Neural progenitor cell (in vitro differentiated cells): ENCODE measurements at regions not wholly inside any gene's neighbourhood (a gene's known extent, or its start where the extent isn't known, plus 50 kb on each side); places are given as distances from the start of the nearest gene placed in this dataset.

Source experiments
- DNase-seq: peaks from one replicate; pipeline ENCODE4 v3.0.0-alpha.2; 2016; ENCODE audit warnings: low spot score
- H2AFZ ChIP-seq: fragments of 200-600 bp; sonication (generic); replicated peaks from 2 replicates; pipeline ENCODE4 v1.6.1; 2016; ENCODE audit warnings: antibody characterized with exemption
- H3F3A ChIP-seq: fragments of 200-600 bp; sonication (generic); 2 replicates; pipeline ENCODE4 v1.6.1; 2016; ENCODE audit warnings: antibody characterized with exemption, low read depth
- H3K27ac ChIP-seq: fragments of 200-600 bp; sonication (generic); 2 replicates; pipeline ENCODE4 v1.5.1; 2016; ENCODE audit warnings: mild to moderate bottlenecking
- H3K27me3 ChIP-seq: fragments of 200-600 bp; sonication (generic); 2 replicates; pipeline ENCODE4 v1.6.1; 2016; ENCODE audit warnings: mild to moderate bottlenecking, moderate library complexity
- H3K36me3 ChIP-seq: fragments of 200-600 bp; sonication (generic); 2 replicates; pipeline ENCODE4 v1.5.1; 2016
- H3K4me1 ChIP-seq: fragments of 200-600 bp; sonication (generic); 2 replicates; pipeline ENCODE4 v1.6.1; 2016; ENCODE audit warnings: mixed run types
- H3K4me2 ChIP-seq: fragments of 200-600 bp; sonication (generic); 2 replicates; pipeline ENCODE4 v1.6.1; 2016
- H3K4me3 ChIP-seq: fragments of 200-600 bp; sonication (generic); 2 replicates; pipeline ENCODE4 v1.5.1; 2016
- H3K79me2 ChIP-seq: fragments of 200-600 bp; sonication (generic); 2 replicates; pipeline ENCODE4 v1.6.1; 2016; ENCODE audit warnings: low read depth
- H3K9ac ChIP-seq: fragments of 200-600 bp; sonication (generic); 2 replicates; pipeline ENCODE4 v1.6.1; 2016
- H3K9me3 ChIP-seq: fragments of 200-600 bp; sonication (generic); 2 replicates; pipeline ENCODE4 v1.5.1; 2016; ENCODE audit warnings: low read depth
- H4K20me1 ChIP-seq: fragments of 200-600 bp; sonication (generic); 2 replicates; pipeline ENCODE4 v1.6.1; 2016; ENCODE audit warnings: low read depth
- H3K27ac Mint-ChIP-seq: 3 replicates; pipeline ENCODE4 v1.8.0; 2021; ENCODE audit warnings: mixed read lengths
- H3K27me3 Mint-ChIP-seq: 2 replicates; pipeline ENCODE4 v1.8.0; 2022; ENCODE audit warnings: low read depth, mild to moderate bottlenecking, inconsistent platforms, moderate library complexity, mixed read lengths; ENCODE audit not compliant: insufficient read depth
- H3K36me3 Mint-ChIP-seq: 3 replicates; pipeline ENCODE4 v1.8.0; 2021; ENCODE audit warnings: mixed read lengths
- H3K4me1 Mint-ChIP-seq: 3 replicates; pipeline ENCODE4 v1.8.0; 2021; ENCODE audit warnings: mixed read lengths
- H3K4me3 Mint-ChIP-seq: 3 replicates; pipeline ENCODE4 v1.8.0; 2021; ENCODE audit warnings: mild to moderate bottlenecking, moderate library complexity, mixed read lengths
- H3K9me3 Mint-ChIP-seq: 3 replicates; pipeline ENCODE4 v1.8.0; 2020; ENCODE audit warnings: mixed read lengths
- EZH2 ChIP-seq: fragments of 200-600 bp; sonication (generic); IDR thresholded peaks from 2 replicates; pipeline ENCODE4 v1.6.1; 2017; ENCODE audit warnings: antibody characterized with exemption, mild to moderate bottlenecking, moderate library complexity
- EZH2phosphoT487 ChIP-seq: fragments of 200-600 bp; sonication (generic); IDR thresholded peaks from 2 replicates; pipeline ENCODE4 v1.6.1; 2017; ENCODE audit warnings: antibody characterized with exemption
- TF ChIP-seq, protein P1 (sequence below): fragments of 200-600 bp; sonication (generic); IDR thresholded peaks from 2 replicates; pipeline ENCODE4 v1.5.1; 2017; ENCODE audit warnings: antibody characterized with exemption, mild to moderate bottlenecking

DNA sequence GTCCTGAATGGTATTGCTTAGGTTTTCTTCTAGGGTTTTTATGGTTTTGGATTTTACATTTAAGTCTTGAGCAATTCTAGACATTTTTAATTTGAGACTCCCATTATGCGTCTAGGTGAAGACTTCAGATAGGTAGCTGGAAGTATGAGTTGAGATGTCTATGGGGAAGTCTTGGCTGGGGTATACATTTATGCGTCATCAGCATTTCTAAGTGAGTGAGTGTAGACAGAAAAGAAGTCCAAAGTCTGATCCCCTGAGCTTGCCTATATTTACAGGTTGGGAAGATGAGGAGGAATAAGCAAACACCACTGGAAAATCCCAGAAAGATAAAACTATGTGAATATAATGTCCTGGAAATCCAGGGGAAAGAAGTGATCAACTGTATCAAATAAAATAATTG, 68.9 kb downstream of the KCNJ2 start:
- Histone ChIP-seq H2AFZ (no peak overlapping the region), H3K27me3 (no peaks in the 10 kb centered on the region), H3K9me3 (no peaks in the 10 kb centered on the region), H3K4me3 (no peak overlapping the region), H3K36me3 (no peaks in the 10 kb centered on the region), H3K27ac (no peak overlapping the region), H4K20me1 (no peaks in the 10 kb centered on the region), H3K79me2 (no peaks in the 10 kb centered on the region), H3F3A (no peaks in the 10 kb centered on the region), H3K4me2 (no peak overlapping the region), H3K4me1 (no peaks in the 10 kb centered on the region), H3K9ac (no peak overlapping the region)
- Mint-ChIP-seq H3K4me1 (no peaks in the 10 kb centered on the region), H3K4me3 (no peak overlapping the region), H3K27ac (no peak overlapping the region), H3K9me3 (no peaks in the 10 kb centered on the region), H3K27me3 (peaks cover 2% of the 10 kb centered on the region), H3K36me3 (no peaks in the 10 kb centered on the region)
- TF ChIP-seq EZH2 = no peak
- TF ChIP-seq, protein P1, sequence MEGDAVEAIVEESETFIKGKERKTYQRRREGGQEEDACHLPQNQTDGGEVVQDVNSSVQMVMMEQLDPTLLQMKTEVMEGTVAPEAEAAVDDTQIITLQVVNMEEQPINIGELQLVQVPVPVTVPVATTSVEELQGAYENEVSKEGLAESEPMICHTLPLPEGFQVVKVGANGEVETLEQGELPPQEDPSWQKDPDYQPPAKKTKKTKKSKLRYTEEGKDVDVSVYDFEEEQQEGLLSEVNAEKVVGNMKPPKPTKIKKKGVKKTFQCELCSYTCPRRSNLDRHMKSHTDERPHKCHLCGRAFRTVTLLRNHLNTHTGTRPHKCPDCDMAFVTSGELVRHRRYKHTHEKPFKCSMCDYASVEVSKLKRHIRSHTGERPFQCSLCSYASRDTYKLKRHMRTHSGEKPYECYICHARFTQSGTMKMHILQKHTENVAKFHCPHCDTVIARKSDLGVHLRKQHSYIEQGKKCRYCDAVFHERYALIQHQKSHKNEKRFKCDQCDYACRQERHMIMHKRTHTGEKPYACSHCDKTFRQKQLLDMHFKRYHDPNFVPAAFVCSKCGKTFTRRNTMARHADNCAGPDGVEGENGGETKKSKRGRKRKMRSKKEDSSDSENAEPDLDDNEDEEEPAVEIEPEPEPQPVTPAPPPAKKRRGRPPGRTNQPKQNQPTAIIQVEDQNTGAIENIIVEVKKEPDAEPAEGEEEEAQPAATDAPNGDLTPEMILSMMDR = no peak
- no peak for TF ChIP-seq EZH2phosphoT487
- no peak for DNase-seq

DNA sequence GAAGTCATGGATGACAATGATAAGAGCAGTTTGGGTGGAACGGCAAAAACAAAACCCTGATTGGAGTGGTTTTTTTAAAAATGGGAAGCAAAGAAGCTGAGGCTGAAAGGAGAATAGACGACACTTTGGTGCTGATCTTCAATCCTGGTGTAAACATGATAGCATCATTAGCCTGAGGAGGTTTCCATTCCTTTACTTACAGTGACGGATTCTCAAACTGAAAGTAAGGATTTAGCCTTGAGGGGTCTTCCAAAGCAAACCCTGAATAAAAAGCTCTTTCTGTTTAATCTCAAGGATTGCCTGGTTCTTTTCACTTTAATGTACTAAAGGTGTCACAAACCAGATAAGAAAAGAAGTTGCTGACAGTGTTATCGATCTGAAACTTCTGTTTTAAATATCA, 69.3 kb downstream of the KCNJ2 start:
- no peak overlapping the region for H3K9ac ChIP-seq
- H3K36me3 ChIP-seq = no peaks in the 10 kb centered on the region
- no peaks in the 10 kb centered on the region for H3K9me3 ChIP-seq
- TF ChIP-seq EZH2 (no peak), EZH2phosphoT487 (no peak)
- TF ChIP-seq, protein P1 = no peak
- DNase-seq = no peak
- H3F3A ChIP-seq = no peaks in the 10 kb centered on the region
- H3K9me3 Mint-ChIP-seq = no peaks in the 10 kb centered on the region
- no peak overlapping the region for H3K27ac Mint-ChIP-seq
- H4K20me1 ChIP-seq = no peaks in the 10 kb centered on the region
- no peaks in the 10 kb centered on the region for H3K36me3 Mint-ChIP-seq
- no peaks in the 10 kb centered on the region for H3K4me1 ChIP-seq
- no peak overlapping the region for H3K4me2 ChIP-seq
- no peak overlapping the region for H3K27ac ChIP-seq
- H3K79me2 ChIP-seq = no peaks in the 10 kb centered on the region
- no peak overlapping the region for H3K4me3 ChIP-seq
- peaks cover 4% of the 10 kb centered on the region for H3K27me3 Mint-ChIP-seq
- no peak overlapping the region for H3K4me3 Mint-ChIP-seq
- no peaks in the 10 kb centered on the region for H3K4me1 Mint-ChIP-seq
- H3K27me3 ChIP-seq = no peaks in the 10 kb centered on the region
- H2AFZ ChIP-seq = no peak overlapping the region

DNA sequence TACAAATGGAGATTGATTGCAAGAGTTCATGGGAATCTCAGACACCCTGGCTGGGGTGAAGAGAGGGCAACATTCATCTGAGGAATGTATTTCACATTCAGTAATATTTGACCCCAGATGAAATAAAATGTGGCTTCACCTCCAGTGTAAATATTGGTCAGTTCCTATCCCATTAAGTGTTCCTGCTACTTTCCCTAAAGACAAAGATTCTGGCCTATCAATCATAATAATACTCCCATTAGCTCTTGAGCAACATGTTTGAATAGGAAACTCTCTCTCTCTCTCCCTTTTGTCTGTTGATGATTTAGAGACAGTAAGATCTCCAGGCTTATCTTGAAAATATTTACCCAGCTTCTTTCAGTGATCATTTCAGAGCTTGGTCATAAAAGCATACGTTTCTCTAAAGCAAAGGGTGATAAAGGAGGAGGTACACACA, 70.1 kb downstream of the KCNJ2 start:
- no peak overlapping the region for H3K27ac ChIP-seq
- peaks cover 4% of the 10 kb centered on the region for H3K27me3 Mint-ChIP-seq
- H3F3A ChIP-seq = no peaks in the 10 kb centered on the region
- H3K27ac Mint-ChIP-seq = no peak overlapping the region
- no peaks in the 10 kb centered on the region for H3K4me1 Mint-ChIP-seq
- no peaks in the 10 kb centered on the region for H3K4me1 ChIP-seq
- no peak overlapping the region for H2AFZ ChIP-seq
- H3K79me2 ChIP-seq = no peaks in the 10 kb centered on the region
- no peaks in the 10 kb centered on the region for H3K9me3 Mint-ChIP-seq
- DNase-seq = no peak
- no peak overlapping the region for H3K4me3 Mint-ChIP-seq
- H3K4me3 ChIP-seq = no peak overlapping the region
- H3K36me3 Mint-ChIP-seq = no peaks in the 10 kb centered on the region
- H4K20me1 ChIP-seq = no peaks in the 10 kb centered on the region
- TF ChIP-seq EZH2 (no peak), EZH2phosphoT487 (no peak)
- TF ChIP-seq, protein P1 = no peak
- H3K4me2 ChIP-seq = no peak overlapping the region
- H3K36me3 ChIP-seq = no peaks in the 10 kb centered on the region
- H3K9me3 ChIP-seq = no peaks in the 10 kb centered on the region
- H3K9ac ChIP-seq = no peak overlapping the region
- no peaks in the 10 kb centered on the region for H3K27me3 ChIP-seq
